Esophagus squamous epithelium (tissue), 5 donors: ENCODE measurements at regions not wholly inside any gene's neighbourhood (a gene's known extent, or its start where the extent isn't known, plus 50 kb on each side); places are given as distances from the start of the nearest gene placed in this dataset.

Experiments
- DNase-seq: peaks from one replicate; lab custom pipeline; 2025; lab: John Stamatoyannopoulos, UW
- H3K27ac ChIP-seq, 4 donors: fragments of 200-600 bp; sonication (generic); one replicate each; pipeline ENCODE4 v1.5.1; 2016 to 2019; ENCODE audit warnings: mild to moderate bottlenecking in 1 of 4
- H3K27me3 ChIP-seq, 4 donors: fragments of 200-600 bp; sonication (generic); 1 replicate in 3 of 4; 2 replicates in 1 of 4; pipeline versions ENCODE4 v1.5.1 to v1.6.0; 2017 to 2021; ENCODE audit warnings: antibody characterized with exemption in 1 of 4
- H3K36me3 ChIP-seq, 3 donors: fragments of 200-600 bp; sonication (generic); one replicate each; pipeline ENCODE4 v1.5.1; 2016 to 2019
- H3K4me1 ChIP-seq, 3 donors: fragments of 200-600 bp; sonication (generic); one replicate each; pipeline ENCODE4 v1.5.1; 2017 to 2019
- H3K4me3 ChIP-seq, 4 donors: fragments of 200-600 bp; sonication (generic); 1 replicate in 3 of 4; 2 replicates in 1 of 4; pipeline ENCODE4 v1.5.1; 2016 to 2019; ENCODE audit warnings: mild to moderate bottlenecking in 2 of 4, moderate library complexity in 1 of 4
- H3K9me3 ChIP-seq, 3 donors: fragments of 200-600 bp; sonication (generic); one replicate each; pipeline ENCODE4 v1.5.1; 2016 to 2019
- POLR2A ChIP-seq, 4 donors: fragments of 450-650 bp; IDR thresholded peaks; one replicate each; pipeline ENCODE4 v1.6.1; 2017; ENCODE audit warnings: antibody characterized with exemption in 4 of 4, mild to moderate bottlenecking in 4 of 4, moderate library complexity in 3 of 4
- WGBS, 2 donors: methylation state at CpG; one replicate each; pipeline ENCODE4 v1.1.5; 2018; 5-methylcytosine and 5-hydroxymethylcytosine counted together
- intact Hi-C: fragments of 100-400 bp; cut with DNase I; formaldehyde crosslinking; loops from one replicate; pipeline ENCODE4 v1.15.0; 2022
- TF ChIP-seq, protein P1 (sequence below), 6 experiments: fragments of 450-650 bp in 4 of 6; fragments of 200-600 bp in 2 of 6; sonication (generic) in 2 of 6; IDR thresholded peaks; one replicate each; pipeline ENCODE4 v1.5.1; 2016 to 2019; ENCODE audit warnings: antibody characterized with exemption in 6 of 6, mild to moderate bottlenecking in 4 of 6, moderate library complexity in 4 of 6
- donor health status: DM: yes; HTN: yes; CAD: no.

DNA sequence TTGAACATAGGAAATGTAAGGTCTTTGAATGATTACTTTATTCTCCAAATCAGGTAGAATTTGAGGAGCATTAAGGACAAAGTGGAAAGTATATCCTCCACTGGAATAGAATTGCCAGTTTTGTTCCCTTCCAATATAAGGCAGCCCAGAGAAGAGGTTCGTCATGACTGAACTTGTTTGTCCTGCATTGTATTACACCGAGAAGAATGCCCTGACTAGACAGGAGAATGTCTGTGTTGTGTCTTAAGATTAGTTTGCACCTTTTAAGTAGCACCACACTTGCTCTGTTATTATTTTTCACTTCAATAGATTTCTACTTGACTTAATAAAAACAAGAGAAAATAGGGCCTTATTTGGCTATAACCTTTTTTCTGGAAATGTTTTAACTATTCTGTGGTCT, 586.2 kb upstream of the PTGER4 start:
- Histone ChIP-seq H3K27ac (no peak overlapping the region), H3K36me3 (no peaks in the 10 kb centered on the region), H3K4me3 (no peak overlapping the region), H3K27me3 (no peaks in the 10 kb centered on the region), H3K4me1 (peaks cover 0 to 5% (median 0%) of the 10 kb centered on the region in 3 donors), H3K9me3 (peaks cover 0 to 13% (median 6%) of the 10 kb centered on the region in 3 donors)
- intact Hi-C loops = no loop called here
- TF ChIP-seq POLR2A (IDR thresholded peaks at IDR 0.05) = no peak
- TF ChIP-seq, protein P1, sequence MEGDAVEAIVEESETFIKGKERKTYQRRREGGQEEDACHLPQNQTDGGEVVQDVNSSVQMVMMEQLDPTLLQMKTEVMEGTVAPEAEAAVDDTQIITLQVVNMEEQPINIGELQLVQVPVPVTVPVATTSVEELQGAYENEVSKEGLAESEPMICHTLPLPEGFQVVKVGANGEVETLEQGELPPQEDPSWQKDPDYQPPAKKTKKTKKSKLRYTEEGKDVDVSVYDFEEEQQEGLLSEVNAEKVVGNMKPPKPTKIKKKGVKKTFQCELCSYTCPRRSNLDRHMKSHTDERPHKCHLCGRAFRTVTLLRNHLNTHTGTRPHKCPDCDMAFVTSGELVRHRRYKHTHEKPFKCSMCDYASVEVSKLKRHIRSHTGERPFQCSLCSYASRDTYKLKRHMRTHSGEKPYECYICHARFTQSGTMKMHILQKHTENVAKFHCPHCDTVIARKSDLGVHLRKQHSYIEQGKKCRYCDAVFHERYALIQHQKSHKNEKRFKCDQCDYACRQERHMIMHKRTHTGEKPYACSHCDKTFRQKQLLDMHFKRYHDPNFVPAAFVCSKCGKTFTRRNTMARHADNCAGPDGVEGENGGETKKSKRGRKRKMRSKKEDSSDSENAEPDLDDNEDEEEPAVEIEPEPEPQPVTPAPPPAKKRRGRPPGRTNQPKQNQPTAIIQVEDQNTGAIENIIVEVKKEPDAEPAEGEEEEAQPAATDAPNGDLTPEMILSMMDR (IDR thresholded peaks at IDR 0.05) = no peak
- WGBS, 2 donors = 63 to 64% methylated on average over 2 of the region's 2 CpGs
- DNase-seq = no peak

DNA sequence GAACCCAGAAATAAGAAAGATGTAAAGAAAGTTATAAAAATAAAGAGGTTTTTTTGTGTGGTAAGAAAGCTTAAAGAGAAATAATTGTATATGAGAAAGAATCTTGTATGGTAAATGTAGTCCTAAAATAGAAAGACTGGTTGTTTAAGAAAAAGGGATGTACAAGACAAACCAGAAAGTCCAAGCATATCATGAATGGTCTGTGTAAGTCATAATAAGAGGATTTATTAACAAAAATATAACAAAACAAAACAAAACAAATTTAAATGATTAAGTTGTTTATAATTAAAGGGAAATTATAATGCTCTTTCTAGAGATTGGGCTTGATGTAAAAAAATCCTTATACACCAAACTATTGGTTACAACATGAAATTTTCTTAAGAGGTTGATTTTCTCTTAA, 590.4 kb upstream of the PTGER4 start:
- Histone ChIP-seq H3K4me1 (peaks cover 0 to 5% (median 0%) of the 10 kb centered on the region in 3 donors), H3K9me3 (peaks cover 0 to 19% (median 6%) of the 10 kb centered on the region in 3 donors), H3K27ac (no peak overlapping the region), H3K36me3 (no peaks in the 10 kb centered on the region), H3K27me3 (no peaks in the 10 kb centered on the region), H3K4me3 (no peak overlapping the region)
- DNase-seq = no peak
- intact Hi-C loops = no loop called here
- TF ChIP-seq, protein P1 (IDR thresholded peaks at IDR 0.05) = no peak
- TF ChIP-seq POLR2A (IDR thresholded peaks at IDR 0.05) = no peak

DNA sequence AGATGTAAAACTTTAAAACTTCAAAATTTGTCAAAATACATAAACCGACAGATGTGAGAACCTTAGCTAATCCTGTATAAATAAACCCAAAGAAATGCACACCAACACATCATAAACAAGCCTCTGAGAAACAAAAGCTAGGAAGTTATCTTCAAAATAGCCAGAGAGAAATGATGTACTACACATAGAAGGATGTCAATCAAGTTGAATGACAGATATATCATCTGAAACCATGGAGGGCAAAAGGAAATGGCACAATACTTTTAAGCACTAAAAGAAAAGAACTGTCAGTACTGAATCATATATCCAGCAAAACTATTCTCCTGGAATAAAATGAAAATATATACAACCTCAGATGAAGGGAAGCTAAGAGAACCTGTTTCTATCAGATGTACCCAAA, 595.1 kb upstream of the PTGER4 start:
- intact Hi-C loops = no loop called here
- DNase-seq = no peak

DNA sequence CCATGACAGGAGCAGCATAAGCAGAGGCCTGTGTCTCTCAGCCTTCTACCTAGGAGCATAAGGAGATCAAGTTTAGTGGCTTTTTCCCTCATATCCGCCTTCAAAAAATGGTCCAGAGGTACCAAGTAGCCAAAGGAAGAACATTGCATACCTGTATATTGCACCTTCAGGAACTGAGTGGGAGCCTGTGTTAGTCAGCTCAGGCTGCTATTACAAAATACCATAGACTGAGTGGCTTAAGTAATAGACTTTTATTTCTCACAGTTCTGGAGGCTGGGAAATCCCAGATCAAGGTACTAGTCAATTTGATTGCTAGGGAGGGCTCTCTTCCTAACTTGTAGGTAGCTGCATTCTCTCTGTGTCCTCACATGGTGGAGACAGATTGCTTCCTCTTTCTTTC, 597.4 kb upstream of the PTGER4 start:
- no peak for TF ChIP-seq POLR2A (IDR thresholded peaks at IDR 0.05)
- TF ChIP-seq, protein P1 (IDR thresholded peaks at IDR 0.05) = no peak
- H3K9me3 ChIP-seq = no peaks in the 10 kb centered on the region
- H3K27me3 ChIP-seq = peaks cover 0 to 39% (median 0%) of the 10 kb centered on the region in 4 donors
- H3K4me3 ChIP-seq = no peak overlapping the region
- no CpG with 5 or more reads among the region's 1 CpG for WGBS, 2 donors
- no peak for DNase-seq
- H3K36me3 ChIP-seq = no peaks in the 10 kb centered on the region
- H3K27ac ChIP-seq = no peak overlapping the region
- no peaks in the 10 kb centered on the region for H3K4me1 ChIP-seq
- intact Hi-C loops = no loop called here

More for the DNA sequence above, 595.1 kb upstream of the PTGER4 start:
- no peaks in the 10 kb centered on the region for H3K4me1 ChIP-seq
- no peak overlapping the region for H3K4me3 ChIP-seq
- peaks cover 0 to 10% (median 0%) of the 10 kb centered on the region in 3 donors for H3K9me3 ChIP-seq
- H3K27me3 ChIP-seq = peaks cover 0 to 16% (median 0%) of the 10 kb centered on the region in 4 donors
- 43 to 96% methylated on average over 1 of the region's 1 CpG for whole genome bisulfite sequencing, 2 donors
- no peak overlapping the region for H3K27ac ChIP-seq
- no peaks in the 10 kb centered on the region for H3K36me3 ChIP-seq
- no peak for TF ChIP-seq POLR2A (IDR thresholded peaks at IDR 0.05)
- TF ChIP-seq, protein P1 (IDR thresholded peaks at IDR 0.05) = no peak

DNA sequence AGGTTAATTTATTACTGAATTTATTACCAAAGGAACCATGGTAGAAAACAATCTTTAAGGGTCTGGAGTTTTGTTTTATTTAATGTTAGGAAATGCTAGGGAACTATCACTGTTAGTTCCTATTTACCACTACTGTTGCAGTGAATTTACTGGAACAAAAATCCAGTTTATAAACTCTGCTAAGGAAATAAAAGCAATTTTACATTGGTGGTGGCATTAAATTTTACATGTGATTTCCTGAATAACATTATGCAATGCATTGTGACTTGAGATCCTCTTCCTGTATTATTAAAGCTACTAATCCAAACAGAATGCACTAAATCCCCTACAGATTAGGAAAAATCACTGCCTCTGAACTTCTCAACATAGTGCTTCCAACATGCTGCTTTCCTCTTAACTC, 599.5 kb upstream of the PTGER4 start:
- peaks cover 0 to 43% (median 0%) of the 10 kb centered on the region in 4 donors for H3K27me3 ChIP-seq
- H3K27ac ChIP-seq = no peak overlapping the region
- intact Hi-C loops = no loop called here
- H3K4me3 ChIP-seq = no peak overlapping the region
- TF ChIP-seq, protein P1 (IDR thresholded peaks at IDR 0.05) = no peak
- no peak for TF ChIP-seq POLR2A (IDR thresholded peaks at IDR 0.05)
- H3K4me1 ChIP-seq = no peaks in the 10 kb centered on the region
- no peak for DNase-seq
- H3K36me3 ChIP-seq = no peaks in the 10 kb centered on the region
- no peaks in the 10 kb centered on the region for H3K9me3 ChIP-seq
